GM12878 (cell line): ENCODE measurements at regions not wholly inside any gene's neighbourhood (a gene's known extent, or its start where the extent isn't known, plus 50 kb on each side); places are given as distances from the start of the nearest gene placed in this dataset.

Source experiments
- CTCF ChIP-seq, 3 experiments: IDR thresholded peaks in 2 of 3; conservative IDR thresholded peaks in 1 of 3; 2 replicates each; pipeline ENCODE4 v1.5.1; 2011; ENCODE audit warnings: low read depth in 3 of 3, low read length in 3 of 3, mild to moderate bottlenecking in 3 of 3, control low read depth in 2 of 3, moderate library complexity in 2 of 3, inconsistent platforms in 1 of 3, mixed read lengths in 1 of 3; ENCODE audit not compliant: control insufficient read depth in 2 of 3, insufficient read depth in 1 of 3; ENCODE audit errors: extremely low read depth in 1 of 3
- EP300 ChIP-seq, 2 experiments: fragments of 150-350 bp in 1 of 2; IDR thresholded peaks; 2 replicates each; pipeline ENCODE4 v1.6.1; 2011 to 2012; ENCODE audit warnings: low read depth in 2 of 2, low read length in 2 of 2, borderline replicate concordance in 1 of 2, improper control_type of control experiment in 1 of 2, inconsistent platforms in 1 of 2; ENCODE audit not compliant: control insufficient read depth in 1 of 2
- KDM1A ChIP-seq: fragments of 200-600 bp; sonication (generic); IDR thresholded peaks from 2 replicates; pipeline ENCODE4 v1.6.1; 2016; ENCODE audit warnings: borderline replicate concordance
- MYC ChIP-seq: IDR thresholded peaks from 2 replicates; pipeline ENCODE4 v1.6.1; 2011; ENCODE audit warnings: mild to moderate bottlenecking, low read length, moderate library complexity, inconsistent platforms; ENCODE audit not compliant: insufficient read depth, insufficient replicate concordance, insufficient read length, severe bottlenecking
- POLR2A ChIP-seq: IDR thresholded peaks from 2 replicates; pipeline ENCODE4 v1.6.1; 2011; ENCODE audit warnings: low read depth, mild to moderate bottlenecking, low read length
- RELA ChIP-seq: fragments of 450-650 bp; IDR thresholded peaks from 2 replicates; pipeline ENCODE4 v1.8.0; 2014; ENCODE audit warnings: borderline replicate concordance; ENCODE audit not compliant: partially characterized antibody
- SIN3A ChIP-seq: IDR thresholded peaks from 2 replicates; pipeline ENCODE4 v1.6.1; 2012; ENCODE audit warnings: low read depth, low read length, improper control_type of control experiment
- STAT1 ChIP-seq: fragments of 450-650 bp; conservative IDR thresholded peaks from 2 replicates; pipeline ENCODE4 v1.6.1; 2014; ENCODE audit warnings: antibody characterized with exemption, mild to moderate bottlenecking
- TCF7 ChIP-seq: IDR thresholded peaks from 2 replicates; pipeline ENCODE4 v1.6.1; 2014; ENCODE audit warnings: antibody characterized with exemption, borderline replicate concordance
- TF ChIP-seq, protein P1 (sequence below): IDR thresholded peaks from 2 replicates; pipeline ENCODE4 v1.6.1; 2012; ENCODE audit warnings: low read length, inconsistent platforms

GRCh38 chr13:76703621-76704288, 182.4 kb downstream of the KCTD12 start:
- TF ChIP-seq KDM1A (no peak), POLR2A (no peak), CTCF (IDR thresholded peaks at IDR 0.05 in 2 of 3, conservative IDR thresholded peaks at IDR 0.05 in 1 of 3; ENCODE audit: control insufficient read depth in 2 of 3, extremely low read depth in 1 of 3, insufficient read depth in 1 of 3, low read depth in 3 of 3, low read length in 3 of 3) (no peak), EP300 (IDR thresholded peaks at IDR 0.05; ENCODE audit: borderline replicate concordance in 1 of 2, control insufficient read depth in 1 of 2, low read depth in 2 of 2, low read length in 2 of 2) (no peak), TCF7 (no peak), RELA (no peak), SIN3A (no peak), MYC (no peak), STAT1 (no peak)
- TF ChIP-seq, protein P1, sequence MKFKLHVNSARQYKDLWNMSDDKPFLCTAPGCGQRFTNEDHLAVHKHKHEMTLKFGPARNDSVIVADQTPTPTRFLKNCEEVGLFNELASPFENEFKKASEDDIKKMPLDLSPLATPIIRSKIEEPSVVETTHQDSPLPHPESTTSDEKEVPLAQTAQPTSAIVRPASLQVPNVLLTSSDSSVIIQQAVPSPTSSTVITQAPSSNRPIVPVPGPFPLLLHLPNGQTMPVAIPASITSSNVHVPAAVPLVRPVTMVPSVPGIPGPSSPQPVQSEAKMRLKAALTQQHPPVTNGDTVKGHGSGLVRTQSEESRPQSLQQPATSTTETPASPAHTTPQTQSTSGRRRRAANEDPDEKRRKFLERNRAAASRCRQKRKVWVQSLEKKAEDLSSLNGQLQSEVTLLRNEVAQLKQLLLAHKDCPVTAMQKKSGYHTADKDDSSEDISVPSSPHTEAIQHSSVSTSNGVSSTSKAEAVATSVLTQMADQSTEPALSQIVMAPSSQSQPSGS, result no peak
